Colonic mucosa (tissue), 4 donors: ENCODE measurements at regions not wholly inside any gene's neighbourhood (a gene's known extent, or its start where the extent isn't known, plus 50 kb on each side); places are given as distances from the start of the nearest gene placed in this dataset.
A peak's percentile ranks its signal among the peaks of the same experiment; 100 is the strongest.

ENCODE experiments used
- DNase-seq: peaks from one replicate; pipeline ENCODE4 v3.0.0-alpha.2; 2020
- H3K27ac ChIP-seq: fragments of 200-600 bp; one replicate; pipeline ENCODE4 v1.8.0; 2021
- H3K27me3 ChIP-seq: fragments of 200-600 bp; one replicate; pipeline ENCODE4 v1.8.0; 2021
- H3K36me3 ChIP-seq: fragments of 200-600 bp; one replicate; pipeline ENCODE4 v1.8.0; 2021
- H3K4me1 ChIP-seq: fragments of 200-600 bp; one replicate; pipeline ENCODE4 v1.8.0; 2021; ENCODE audit warnings: mild to moderate bottlenecking
- H3K4me3 ChIP-seq: fragments of 200-600 bp; one replicate; pipeline ENCODE4 v1.8.0; 2021
- H3K9ac ChIP-seq, 2 donors: one replicate each; pipeline ENCODE4 v1.7.0; 2013; ENCODE audit warnings: control low read depth in 2 of 2, low read depth in 2 of 2, low read length in 2 of 2
- H3K9me3 ChIP-seq: fragments of 200-600 bp; one replicate; pipeline ENCODE4 v1.8.0; 2021
- CTCF ChIP-seq: fragments of 200-600 bp; IDR thresholded peaks from one replicate; pipeline ENCODE4 v1.8.0; 2022; ENCODE audit warnings: antibody characterized with exemption, mild to moderate bottlenecking
- intact Hi-C: fragments of 100-400 bp; cut with DNase I; formaldehyde crosslinking; loops from one replicate; pipeline ENCODE4 v1.14.1; 2022
- donor health status: healthy.
- donor health status: DM: no; HTN: no; CAD: no.
- donor health status: DM: no; HTN: no; CAD: no.

GRCh38 chr3:23029001-23029400 lies 174.1 kb upstream of the UBE2E2 start:
- Histone ChIP-seq H3K27me3 (no peaks in the 10 kb centered on the region), H3K4me3 (no peak overlapping the region), H3K27ac (no peak overlapping the region), H3K9me3 (no peaks in the 10 kb centered on the region), H3K36me3 (no peaks in the 10 kb centered on the region), H3K4me1 (no peaks in the 10 kb centered on the region), H3K9ac (no peak overlapping the region)
- no peak for DNase-seq
- no peak for TF ChIP-seq CTCF
- intact Hi-C loops = no loop called here

- DNase-seq = peak; percentile 75
- no peaks in the 10 kb centered on the region for H3K27me3 ChIP-seq
- H3K9me3 ChIP-seq = no peaks in the 10 kb centered on the region
- no peaks in the 10 kb centered on the region for H3K36me3 ChIP-seq
- no peaks in the 10 kb centered on the region for H3K4me1 ChIP-seq
- no peak overlapping the region for H3K27ac ChIP-seq
- no peak overlapping the region for H3K9ac ChIP-seq
- no peak overlapping the region for H3K4me3 ChIP-seq
- TF ChIP-seq CTCF = no peak
- intact Hi-C loops = no loop called here
Measured at GRCh38 chr3:23035927-23036640, 167.0 kb upstream of the UBE2E2 start.

GRCh38 chr3:23036728-23037127 lies 166.4 kb upstream of the UBE2E2 start:
- H3K4me1 ChIP-seq = no peaks in the 10 kb centered on the region
- no peaks in the 10 kb centered on the region for H3K27me3 ChIP-seq
- H3K9me3 ChIP-seq = no peaks in the 10 kb centered on the region
- no peak overlapping the region for H3K9ac ChIP-seq
- H3K4me3 ChIP-seq = no peak overlapping the region
- no peak for TF ChIP-seq CTCF
- H3K27ac ChIP-seq = no peak overlapping the region
- DNase-seq = no peak
- H3K36me3 ChIP-seq = no peaks in the 10 kb centered on the region
- intact Hi-C loops = no loop called here

GRCh38 chr3:23038471-23038870 lies 164.7 kb upstream of the UBE2E2 start:
- H3K27me3 ChIP-seq = no peaks in the 10 kb centered on the region
- no peak for TF ChIP-seq CTCF
- intact Hi-C loops = no loop called here
- H3K27ac ChIP-seq = no peak overlapping the region
- H3K4me1 ChIP-seq = no peaks in the 10 kb centered on the region
- DNase-seq = no peak
- H3K4me3 ChIP-seq = no peak overlapping the region
- H3K9ac ChIP-seq = no peak overlapping the region
- no peaks in the 10 kb centered on the region for H3K9me3 ChIP-seq
- H3K36me3 ChIP-seq = no peaks in the 10 kb centered on the region

- H3K4me1 ChIP-seq = no peaks in the 10 kb centered on the region
- H3K27ac ChIP-seq = no peak overlapping the region
- no peak overlapping the region for H3K4me3 ChIP-seq
- H3K9me3 ChIP-seq = no peaks in the 10 kb centered on the region
- intact Hi-C loops = no loop called here
- no peaks in the 10 kb centered on the region for H3K27me3 ChIP-seq
- DNase-seq = no peak
- H3K9ac ChIP-seq = no peak overlapping the region
- H3K36me3 ChIP-seq = no peaks in the 10 kb centered on the region
- no peak for TF ChIP-seq CTCF
Measured at GRCh38 chr3:23041918-23042696, 161.0 kb upstream of the UBE2E2 start.
